SK-N-SH (cell line): ENCODE measurements at regions not wholly inside any gene's neighbourhood (a gene's known extent, or its start where the extent isn't known, plus 50 kb on each side); places are given as distances from the start of the nearest gene placed in this dataset.

Experiments used
- CTCF ChIA-PET: fragments of 300-600, 350-600 bp; formaldehyde crosslinking; extraction: SDS; loops from one replicate; lab custom pipeline; 2021; lab: Yijun Ruan, JAX
- POLR2A ChIA-PET: fragments of 350-600 bp; sonication (Branson Sonifier 250); formaldehyde crosslinking; extraction: SDS; loops from one replicate; lab custom pipeline; 2020; ENCODE audit warnings: antibody characterized with exemption, inconsistent platforms; lab: Yijun Ruan, JAX
- DNase-seq: peaks from one replicate; pipeline ENCODE4 v3.0.0; 2012
- H2AFZ ChIP-seq: fragments of 200-600 bp; sonication (generic); 2 replicates; pipeline ENCODE4 v1.8.1; 2016; ENCODE audit warnings: antibody characterized with exemption, mild to moderate bottlenecking, low read depth
- H3F3A ChIP-seq: fragments of 200-600 bp; sonication (generic); replicated peaks from 2 replicates; pipeline ENCODE3; 2016; ENCODE audit warnings: antibody characterized with exemption, mild to moderate bottlenecking; ENCODE audit not compliant: insufficient read depth
- H3K27ac ChIP-seq, 2 experiments: fragments of 200-500 bp in 1 of 2; fragments of 200-600 bp in 1 of 2; sonication (Bioruptor generic) in 1 of 2; sonication (generic), shearing (Covaris generic) in 1 of 2; 2 replicates each; pipeline versions ENCODE4 v1.5.1 to v1.6.1; 2014 to 2016; ENCODE audit warnings: low read depth in 2 of 2, inconsistent platforms in 1 of 2, low read length in 1 of 2, mild to moderate bottlenecking in 1 of 2, mixed read lengths in 1 of 2
- H3K27me3 ChIP-seq: fragments of 200-600 bp; sonication (generic), shearing (Covaris generic); 2 replicates; pipeline ENCODE4 v1.6.1; 2016; ENCODE audit warnings: mixed run types; ENCODE audit not compliant: insufficient read depth
- H3K36me3 ChIP-seq, 2 experiments: fragments of 200-500 bp in 1 of 2; fragments of 200-600 bp in 1 of 2; sonication (Bioruptor generic) in 1 of 2; sonication (generic) in 1 of 2; replicated peaks in 1 of 2; 2 replicates each; pipeline versions ENCODE3 to v1.5.1; 2014 to 2016; ENCODE audit warnings: low read length in 1 of 2, mild to moderate bottlenecking in 1 of 2; ENCODE audit not compliant: insufficient read depth in 2 of 2, control insufficient read depth in 1 of 2
- H3K4me1 ChIP-seq, 2 experiments: fragments of 200-500 bp in 1 of 2; fragments of 200-600 bp in 1 of 2; sonication (Bioruptor generic) in 1 of 2; sonication (generic), shearing (Covaris generic) in 1 of 2; 2 replicates each; pipeline versions ENCODE4 v1.5.1 to v1.6.1; 2014 to 2016; ENCODE audit warnings: low read depth in 1 of 2, low read length in 1 of 2, mixed run types in 1 of 2; ENCODE audit not compliant: insufficient read depth in 2 of 2, control insufficient read depth in 1 of 2
- H3K4me2 ChIP-seq: fragments of 200-600 bp; sonication (generic), shearing (Covaris generic); 2 replicates; pipeline ENCODE4 v1.6.1; 2017; ENCODE audit warnings: mixed run types
- H3K4me3 ChIP-seq, 2 experiments: fragments of 200-500 bp in 1 of 2; fragments of 200-600 bp in 1 of 2; sonication (Bioruptor generic) in 1 of 2; sonication (generic), shearing (Covaris generic) in 1 of 2; 2 replicates each; pipeline versions ENCODE4 v1.5.1 to v1.8.1; 2014 to 2016; ENCODE audit warnings: low read depth in 2 of 2, inconsistent platforms in 1 of 2, low read length in 1 of 2, mild to moderate bottlenecking in 1 of 2, mixed read lengths in 1 of 2, moderate library complexity in 1 of 2
- H3K79me2 ChIP-seq: fragments of 200-600 bp; sonication (generic); 2 replicates; pipeline ENCODE4 v1.8.1; 2017; ENCODE audit warnings: mild to moderate bottlenecking; ENCODE audit not compliant: insufficient read depth
- H3K9ac ChIP-seq: fragments of 200-600 bp; sonication (generic); 2 replicates; pipeline ENCODE4 v1.6.1; 2017; ENCODE audit warnings: mixed run types
- H3K9me2 ChIP-seq: fragments of 200-600 bp; sonication (generic); 2 replicates; pipeline ENCODE4 v1.6.1; 2017; ENCODE audit warnings: mixed run types
- H3K9me3 ChIP-seq: fragments of 200-600 bp; sonication (generic); 2 replicates; pipeline ENCODE4 v1.6.1; 2017; ENCODE audit warnings: mixed run types, mild to moderate bottlenecking, moderate library complexity
- H4K20me1 ChIP-seq: fragments of 200-600 bp; sonication (generic); 2 replicates; pipeline ENCODE4 v1.6.1; 2017; ENCODE audit warnings: mild to moderate bottlenecking, mixed run types; ENCODE audit not compliant: insufficient read depth
- CHD2 ChIP-seq: fragments of 150-350 bp; IDR thresholded peaks from 2 replicates; pipeline ENCODE4 v1.6.1; 2018; ENCODE audit warnings: low read length; ENCODE audit not compliant: partially characterized antibody
- ELF1 ChIP-seq: IDR thresholded peaks from 2 replicates; pipeline ENCODE4 v1.4.0; 2012
- EP300 ChIP-seq, 2 experiments: IDR thresholded peaks; 2 replicates each; pipeline versions ENCODE4 v1.4.0 to v1.6.1; 2012; ENCODE audit warnings: borderline replicate concordance in 1 of 2, low read depth in 1 of 2, low read length in 1 of 2
- EZH2phosphoT487 ChIP-seq: fragments of 200-600 bp; sonication (generic); IDR thresholded peaks from 2 replicates; pipeline ENCODE4 v1.6.1; 2017; ENCODE audit warnings: low read depth, mixed run types, mild to moderate bottlenecking, antibody characterized with exemption, moderate library complexity, borderline replicate concordance
- FOXJ3 ChIP-seq: sonication (generic); formaldehyde crosslinking; IDR thresholded peaks from 2 replicates; pipeline ENCODE4 v1.5.1; 2020; ENCODE audit warnings: mild to moderate bottlenecking, missing genetic modification reagents
- GATA2 ChIP-seq: sonication (generic); formaldehyde crosslinking; IDR thresholded peaks from 2 replicates; pipeline ENCODE4 v1.5.0; 2020; ENCODE audit warnings: mild to moderate bottlenecking, missing genetic modification reagents
- IRF3 ChIP-seq: fragments of 150-350 bp; IDR thresholded peaks from 2 replicates; pipeline ENCODE4 v1.6.1; 2016; ENCODE audit warnings: mild to moderate bottlenecking, low read depth, low read length
- JUND ChIP-seq: IDR thresholded peaks from 2 replicates; pipeline ENCODE4 v1.4.0; 2012
- MEF2A ChIP-seq: IDR thresholded peaks from 2 replicates; pipeline ENCODE4 v1.4.0; 2012; ENCODE audit warnings: low read depth, borderline replicate concordance
- NFIC ChIP-seq: IDR thresholded peaks from 2 replicates; pipeline ENCODE4 v1.4.0; 2012; ENCODE audit warnings: borderline replicate concordance
- POLR2AphosphoS5 ChIP-seq: IDR thresholded peaks from 2 replicates; pipeline ENCODE4 v1.6.1; 2012; ENCODE audit warnings: low read depth, low read length
- RFX5 ChIP-seq: IDR thresholded peaks from 2 replicates; pipeline ENCODE4 v1.6.1; 2012; ENCODE audit warnings: mild to moderate bottlenecking, improper control_type of control experiment, low read length
- RXRA ChIP-seq: IDR thresholded peaks from 2 replicates; pipeline ENCODE4 v1.4.0; 2012; ENCODE audit warnings: low read depth, mild to moderate bottlenecking, borderline replicate concordance
- SIN3A ChIP-seq: IDR thresholded peaks from 2 replicates; pipeline ENCODE4 v1.6.1; 2012; ENCODE audit warnings: low read depth, mild to moderate bottlenecking, low read length, moderate library complexity, borderline replicate concordance
- SMC3 ChIP-seq: IDR thresholded peaks from 2 replicates; pipeline ENCODE4 v1.6.1; 2012; ENCODE audit warnings: low read depth, low read length, improper control_type of control experiment
- TAF1 ChIP-seq: IDR thresholded peaks from 2 replicates; pipeline ENCODE4 v1.6.1; 2012; ENCODE audit warnings: low read depth, mild to moderate bottlenecking, low read length, moderate library complexity, borderline replicate concordance
- TCF12 ChIP-seq: IDR thresholded peaks from 2 replicates; pipeline ENCODE4 v1.4.0; 2012
- YY1 ChIP-seq: IDR thresholded peaks from 2 replicates; pipeline ENCODE4 v1.4.0; 2012; ENCODE audit warnings: low read depth, mild to moderate bottlenecking
- WGBS: methylation state at CpG from one replicate; pipeline ENCODE4 v1.1.6; 2017; ENCODE audit warnings: low lambda C conversion rate; 5-methylcytosine and 5-hydroxymethylcytosine counted together
- TF ChIP-seq, protein P1 (sequence below): IDR thresholded peaks from 2 replicates; pipeline ENCODE4; 2012
- TF ChIP-seq, protein P2 (sequence below): fragments of 150-350 bp; IDR thresholded peaks from 2 replicates; pipeline ENCODE4 v1.6.1; 2017; ENCODE audit warnings: antibody characterized with exemption, low read length, low read depth, borderline replicate concordance

- Histone ChIP-seq H3K27ac (no peak overlapping the region), H3K4me1 (no peaks in the 10 kb centered on the region), H3K79me2 (no peaks in the 10 kb centered on the region), H3K9me3 (no peaks in the 10 kb centered on the region), H2AFZ (no peak overlapping the region), H3K9ac (no peak overlapping the region), H3F3A (no peaks in the 10 kb centered on the region), H3K4me2 (no peak overlapping the region), H3K4me3 (no peak overlapping the region), H3K9me2 (no peaks in the 10 kb centered on the region), H3K27me3 (no peaks in the 10 kb centered on the region), H3K36me3 (no peaks in the 10 kb centered on the region), H4K20me1 (no peaks in the 10 kb centered on the region)
- CTCF ChIA-PET, result interaction anchor here (0.8 kb wide), 1 partner anchor 46 kb away, joined by 3 read pairs; no protein-coding TSS in a partner anchor
- WGBS, result 20% methylated on average over 1 of the region's 1 CpG
- TF ChIP-seq YY1 (no peak), GATA2 (CRISPR knock-in tag) (no peak), POLR2AphosphoS5 (no peak), JUND (no peak), RXRA (no peak), MEF2A (no peak), FOXJ3 (CRISPR knock-in tag) (no peak)
- DNase-seq, result no peak
- POLR2A ChIA-PET, result no interaction called here
Observed at GRCh38 chr10:108691126-108691525, 1232.2 kb downstream of the XPNPEP1 start.

DNA sequence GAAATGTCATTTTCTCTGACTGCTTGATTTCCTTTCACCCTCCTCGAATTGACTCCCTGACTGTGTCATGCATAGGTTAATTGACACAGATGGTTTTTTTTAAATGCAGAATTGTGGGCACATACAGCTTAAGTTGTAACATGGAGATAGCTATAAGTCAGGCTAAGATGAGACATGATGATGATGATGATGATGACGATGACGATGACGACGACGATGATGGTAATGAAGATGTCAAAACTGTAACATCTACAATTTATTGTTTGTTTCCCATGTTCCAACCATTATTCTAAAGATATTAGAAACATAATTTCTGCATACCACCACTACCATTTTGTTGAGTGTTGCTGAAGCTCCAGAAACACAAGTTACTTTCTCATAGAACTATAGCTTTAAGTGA is 1232.8 kb downstream of the XPNPEP1 start:
- POLR2A ChIA-PET, result no interaction called here
- H3K4me2 ChIP-seq, result no peak overlapping the region
- CTCF ChIA-PET, result interaction anchor here (0.8 kb wide), 1 partner anchor 45 kb away, joined by 3 read pairs; no protein-coding TSS in a partner anchor
- no peaks in the 10 kb centered on the region for H3K9me3 ChIP-seq
- H3K36me3 ChIP-seq, result no peaks in the 10 kb centered on the region
- H3F3A ChIP-seq, result no peaks in the 10 kb centered on the region
- 65% methylated on average over 6 of the region's 6 CpGs for WGBS
- no peaks in the 10 kb centered on the region for H4K20me1 ChIP-seq
- no peak overlapping the region for H3K4me3 ChIP-seq
- no peak overlapping the region for H2AFZ ChIP-seq
- no peaks in the 10 kb centered on the region for H3K9me2 ChIP-seq
- no peak for DNase-seq
- no peaks in the 10 kb centered on the region for H3K79me2 ChIP-seq
- H3K27me3 ChIP-seq, result no peaks in the 10 kb centered on the region
- no peak for TF ChIP-seq EP300 (IDR thresholded peaks at IDR 0.05; ENCODE audit: borderline replicate concordance in 1 of 2, low read depth in 1 of 2, low read length in 1 of 2)
- no peak for TF ChIP-seq IRF3
- TF ChIP-seq, protein P1, sequence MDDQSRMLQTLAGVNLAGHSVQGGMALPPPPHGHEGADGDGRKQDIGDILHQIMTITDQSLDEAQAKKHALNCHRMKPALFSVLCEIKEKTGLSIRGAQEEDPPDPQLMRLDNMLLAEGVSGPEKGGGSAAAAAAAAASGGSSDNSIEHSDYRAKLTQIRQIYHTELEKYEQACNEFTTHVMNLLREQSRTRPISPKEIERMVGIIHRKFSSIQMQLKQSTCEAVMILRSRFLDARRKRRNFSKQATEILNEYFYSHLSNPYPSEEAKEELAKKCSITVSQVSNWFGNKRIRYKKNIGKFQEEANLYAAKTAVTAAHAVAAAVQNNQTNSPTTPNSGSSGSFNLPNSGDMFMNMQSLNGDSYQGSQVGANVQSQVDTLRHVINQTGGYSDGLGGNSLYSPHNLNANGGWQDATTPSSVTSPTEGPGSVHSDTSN, result no peak
- TF ChIP-seq TCF12, result no peak
- TF ChIP-seq YY1, result no peak
- no peak for TF ChIP-seq RFX5
- TF ChIP-seq SIN3A, result no peak
- no peak for TF ChIP-seq EZH2phosphoT487
- TF ChIP-seq ELF1, result no peak
- no peak for TF ChIP-seq NFIC
- TF ChIP-seq SMC3, result no peak
- TF ChIP-seq RXRA, result no peak
- TF ChIP-seq, protein P2, sequence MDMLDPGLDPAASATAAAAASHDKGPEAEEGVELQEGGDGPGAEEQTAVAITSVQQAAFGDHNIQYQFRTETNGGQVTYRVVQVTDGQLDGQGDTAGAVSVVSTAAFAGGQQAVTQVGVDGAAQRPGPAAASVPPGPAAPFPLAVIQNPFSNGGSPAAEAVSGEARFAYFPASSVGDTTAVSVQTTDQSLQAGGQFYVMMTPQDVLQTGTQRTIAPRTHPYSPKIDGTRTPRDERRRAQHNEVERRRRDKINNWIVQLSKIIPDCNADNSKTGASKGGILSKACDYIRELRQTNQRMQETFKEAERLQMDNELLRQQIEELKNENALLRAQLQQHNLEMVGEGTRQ, result no peak
- no peak for TF ChIP-seq MEF2A
- TF ChIP-seq CHD2, result no peak
- TF ChIP-seq TAF1, result no peak
- H3K9ac ChIP-seq, result no peak overlapping the region
- H3K4me1 ChIP-seq, result no peaks in the 10 kb centered on the region
- H3K27ac ChIP-seq, result no peak overlapping the region
